NB4 (cell line): ENCODE measurements at regions not wholly inside any gene's neighbourhood (a gene's known extent, or its start where the extent isn't known, plus 50 kb on each side); places are given as distances from the start of the nearest gene placed in this dataset.

ENCODE experiments used
- POLR2A ChIP-seq: IDR thresholded peaks from 2 replicates; pipeline ENCODE4 v1.6.1; 2011; ENCODE audit warnings: mild to moderate bottlenecking; ENCODE audit not compliant: insufficient read length; ENCODE audit errors: extremely low read depth
- TF ChIP-seq, protein P1 (sequence below): IDR thresholded peaks from one replicate; pipeline ENCODE4 v1.5.1; 2012; ENCODE audit warnings: low read depth, low read length

DNA sequence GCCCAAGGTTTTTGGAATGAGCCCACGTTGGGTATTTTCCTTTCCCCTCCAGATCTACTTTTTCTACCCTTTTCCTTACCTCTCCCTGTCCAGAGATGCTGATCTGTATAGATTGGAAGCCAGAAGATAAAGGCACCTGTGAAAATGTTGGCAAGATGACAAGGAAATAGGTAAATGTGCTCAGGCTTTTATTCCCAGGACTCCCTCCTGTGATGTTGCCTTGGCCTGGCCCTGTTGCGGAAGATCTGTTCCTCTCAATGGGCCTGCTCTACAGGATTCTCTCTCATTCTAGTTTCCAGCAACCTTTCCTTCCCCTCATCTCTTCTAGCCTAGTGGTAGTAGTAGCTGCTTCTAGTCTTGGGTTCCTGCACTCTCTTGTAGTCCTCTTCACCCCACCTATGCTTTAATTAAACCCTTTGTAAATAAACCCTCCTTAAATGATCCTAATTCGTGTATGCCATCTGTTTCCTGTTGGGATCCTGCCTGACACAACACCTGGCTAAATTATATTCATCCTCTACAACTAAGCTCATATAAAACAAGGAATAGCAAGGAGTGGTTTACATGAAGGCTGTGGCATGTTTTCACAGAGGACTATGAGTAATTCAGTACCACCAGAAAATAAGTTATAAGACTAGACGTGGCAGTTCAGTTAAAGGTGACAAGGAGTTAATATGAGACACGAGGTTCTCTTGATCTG is 95.7 kb upstream of the MAOA start:
- TF ChIP-seq, protein P1, sequence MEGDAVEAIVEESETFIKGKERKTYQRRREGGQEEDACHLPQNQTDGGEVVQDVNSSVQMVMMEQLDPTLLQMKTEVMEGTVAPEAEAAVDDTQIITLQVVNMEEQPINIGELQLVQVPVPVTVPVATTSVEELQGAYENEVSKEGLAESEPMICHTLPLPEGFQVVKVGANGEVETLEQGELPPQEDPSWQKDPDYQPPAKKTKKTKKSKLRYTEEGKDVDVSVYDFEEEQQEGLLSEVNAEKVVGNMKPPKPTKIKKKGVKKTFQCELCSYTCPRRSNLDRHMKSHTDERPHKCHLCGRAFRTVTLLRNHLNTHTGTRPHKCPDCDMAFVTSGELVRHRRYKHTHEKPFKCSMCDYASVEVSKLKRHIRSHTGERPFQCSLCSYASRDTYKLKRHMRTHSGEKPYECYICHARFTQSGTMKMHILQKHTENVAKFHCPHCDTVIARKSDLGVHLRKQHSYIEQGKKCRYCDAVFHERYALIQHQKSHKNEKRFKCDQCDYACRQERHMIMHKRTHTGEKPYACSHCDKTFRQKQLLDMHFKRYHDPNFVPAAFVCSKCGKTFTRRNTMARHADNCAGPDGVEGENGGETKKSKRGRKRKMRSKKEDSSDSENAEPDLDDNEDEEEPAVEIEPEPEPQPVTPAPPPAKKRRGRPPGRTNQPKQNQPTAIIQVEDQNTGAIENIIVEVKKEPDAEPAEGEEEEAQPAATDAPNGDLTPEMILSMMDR = no peak
- TF ChIP-seq POLR2A = no peak
